Adrenal gland (tissue), 5 donors: ENCODE measurements at regions not wholly inside any gene's neighbourhood (a gene's known extent, or its start where the extent isn't known, plus 50 kb on each side); places are given as distances from the start of the nearest gene placed in this dataset.

ENCODE experiments used
- CTCF ChIP-seq, 6 experiments: fragments of 450-650 bp in 4 of 6; fragments of 200-600 bp in 2 of 6; sonication (generic) in 1 of 6; IDR thresholded peaks; 1 replicate in 5 of 6; 2 replicates in 1 of 6; pipeline versions ENCODE4 v1.5.1 to v1.8.0; 2016 to 2021; ENCODE audit warnings: antibody characterized with exemption in 6 of 6, mild to moderate bottlenecking in 2 of 6, moderate library complexity in 1 of 6
- POLR2A ChIP-seq, 2 donors: fragments of 450-650 bp; IDR thresholded peaks; one replicate each; pipeline ENCODE4 v1.6.1; 2017; ENCODE audit warnings: antibody characterized with exemption in 2 of 2, mild to moderate bottlenecking in 2 of 2, moderate library complexity in 1 of 2
- donor health status: DM: no; HTN: no; CAD: no.

DNA sequence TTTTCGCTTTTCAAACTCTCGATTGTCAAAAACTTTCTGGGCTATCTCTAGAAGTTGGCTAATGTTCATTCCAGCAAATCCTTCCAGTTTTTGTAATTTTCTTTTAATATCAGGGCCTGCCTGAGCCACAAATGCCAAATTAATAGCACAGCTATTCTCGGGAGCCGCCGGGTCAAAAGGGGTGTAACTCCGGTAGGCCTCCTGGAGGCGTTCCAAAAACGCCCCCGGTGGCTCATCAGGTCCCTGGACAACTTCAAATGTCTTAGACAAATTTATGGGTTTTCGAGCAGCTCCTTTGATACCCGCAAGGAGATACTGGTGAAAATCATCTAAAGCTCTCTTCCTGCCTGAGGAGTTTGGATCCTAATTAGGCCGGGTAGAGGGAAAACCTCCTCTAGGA, 117.9 kb upstream of the PZP start:
- TF ChIP-seq CTCF (IDR thresholded peaks at IDR 0.05) (no peak), POLR2A (IDR thresholded peaks at IDR 0.05) (no peak)
